SIG-M5 treated with dmso at 0.1 percent for 504 hours (cell line): ENCODE measurements at regions not wholly inside any gene's neighbourhood (a gene's known extent, or its start where the extent isn't known, plus 50 kb on each side); places are given as distances from the start of the nearest gene placed in this dataset.
"Not testable (repeated sequence)": the region's sequence is repeated elsewhere in the genome, so short reads cannot be mapped to it uniquely, and the experiment has no call there.

Source experiments
- DNase-seq: peaks from one replicate; lab custom pipeline; 2025; ENCODE audit not compliant: unreplicated experiment; lab: John Stamatoyannopoulos, UW

DNA sequence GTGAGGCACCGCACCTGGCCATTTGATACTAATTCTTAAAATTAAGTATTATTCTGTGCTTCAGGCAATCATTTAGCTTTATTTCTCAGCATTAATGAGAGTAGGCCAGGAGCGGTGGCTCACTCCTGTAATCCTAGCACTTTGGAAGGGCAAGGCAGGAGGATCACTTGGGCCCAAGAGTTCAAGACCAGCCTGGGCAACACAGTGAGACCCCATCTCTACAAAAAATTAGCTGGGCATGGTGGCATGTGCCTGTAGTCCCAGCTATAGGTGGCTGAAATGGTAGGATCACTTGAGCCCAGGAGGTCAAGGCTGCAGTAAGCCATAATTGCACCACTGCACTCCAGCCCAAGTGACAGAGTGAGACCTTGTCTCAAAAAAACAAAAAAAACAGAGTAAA is 195.3 kb upstream of the SEMA6A start:
- DNase-seq: not testable (repeated sequence)

GRCh38 chr5:116769470-116769869 is 194.8 kb upstream of the SEMA6A start:
- DNase-seq: no peak

- peak; percentile 46 for DNase-seq
Measured at GRCh38 chr5:116766470-116766947, 191.9 kb upstream of the SEMA6A start.

DNA sequence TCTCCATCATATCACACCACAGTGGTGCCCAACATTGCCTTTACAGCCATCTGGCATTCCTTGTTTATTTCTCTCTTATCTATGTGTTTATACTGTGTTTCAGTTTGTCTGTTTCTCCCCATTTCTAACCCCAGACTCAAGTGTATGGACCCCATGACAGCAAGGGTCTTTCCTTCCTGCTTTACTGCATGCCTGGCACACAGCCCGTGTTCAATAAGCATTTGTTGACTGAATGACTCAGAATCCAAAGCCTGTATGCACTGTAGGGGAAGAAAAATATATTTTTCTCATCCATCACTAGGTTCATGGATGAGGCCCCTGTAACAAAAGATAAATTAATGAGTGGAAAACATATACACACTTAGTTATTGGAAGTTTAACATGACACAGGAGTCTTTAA is 190.8 kb upstream of the SEMA6A start:
- no peak for DNase-seq

DNA sequence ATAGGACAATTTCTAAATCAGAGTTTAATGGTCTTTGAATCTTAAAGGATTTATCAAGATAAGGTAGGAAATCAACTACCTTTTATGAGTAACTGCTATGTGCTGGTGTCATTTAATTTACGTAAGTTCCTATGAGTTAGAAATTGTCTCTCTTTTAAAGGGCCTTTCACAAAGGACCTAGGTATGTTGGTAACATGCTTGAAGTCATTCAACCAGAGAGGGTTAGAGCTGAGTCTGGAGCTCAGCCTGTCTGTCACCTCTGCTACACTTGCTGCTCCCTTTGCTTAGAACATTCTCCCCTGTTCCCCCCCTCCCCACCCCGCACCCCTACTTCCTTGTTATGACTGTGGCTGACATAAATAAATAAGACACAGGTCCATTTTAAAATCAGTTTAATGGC is 190.3 kb upstream of the SEMA6A start:
- no peak for DNase-seq

DNA sequence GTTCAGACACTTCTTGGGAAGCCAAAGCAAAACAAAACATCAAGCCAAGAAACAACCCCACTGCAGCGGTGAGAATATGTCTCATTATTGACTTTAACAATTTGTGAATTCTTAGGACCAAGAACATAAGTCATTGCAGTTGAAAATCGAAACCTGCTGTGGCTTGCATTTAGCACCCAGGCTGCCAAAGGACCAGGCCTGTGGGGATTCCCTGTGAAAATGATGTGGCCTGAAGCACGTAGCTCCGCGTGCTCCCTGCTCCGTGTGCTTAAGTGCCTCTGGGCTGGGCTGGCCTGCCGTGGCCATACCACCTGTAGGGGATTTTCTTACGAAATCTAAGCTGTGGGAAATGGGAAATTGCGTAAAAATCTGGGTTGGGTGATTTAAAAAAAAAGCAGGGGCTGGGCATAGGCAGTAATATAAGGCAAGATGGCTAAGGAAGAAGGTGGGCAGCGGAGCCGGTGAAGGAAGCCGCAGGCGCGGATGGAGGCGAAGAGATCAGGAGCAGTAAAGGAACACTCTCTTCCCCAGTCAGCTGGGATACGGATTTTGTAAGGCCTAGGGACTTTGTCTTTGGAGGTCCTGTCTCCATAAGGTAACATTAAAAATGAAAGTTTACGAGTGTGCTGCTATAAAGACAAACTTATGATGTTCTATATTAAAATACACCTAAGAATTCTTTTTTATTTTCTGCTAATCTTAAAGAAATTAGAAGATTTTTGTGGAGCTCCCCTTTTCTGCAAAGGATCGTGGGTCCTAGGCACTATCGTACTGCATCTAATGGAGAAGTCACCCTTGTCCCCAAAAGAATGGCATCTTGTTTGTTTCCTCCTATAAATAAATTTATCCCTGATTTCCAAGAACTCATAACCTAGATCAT is 189.6 kb upstream of the SEMA6A start:
- no peak for DNase-seq

- DNase-seq: no peak
Measured at GRCh38 chr5:116759860-116760640, 185.4 kb upstream of the SEMA6A start.

DNA sequence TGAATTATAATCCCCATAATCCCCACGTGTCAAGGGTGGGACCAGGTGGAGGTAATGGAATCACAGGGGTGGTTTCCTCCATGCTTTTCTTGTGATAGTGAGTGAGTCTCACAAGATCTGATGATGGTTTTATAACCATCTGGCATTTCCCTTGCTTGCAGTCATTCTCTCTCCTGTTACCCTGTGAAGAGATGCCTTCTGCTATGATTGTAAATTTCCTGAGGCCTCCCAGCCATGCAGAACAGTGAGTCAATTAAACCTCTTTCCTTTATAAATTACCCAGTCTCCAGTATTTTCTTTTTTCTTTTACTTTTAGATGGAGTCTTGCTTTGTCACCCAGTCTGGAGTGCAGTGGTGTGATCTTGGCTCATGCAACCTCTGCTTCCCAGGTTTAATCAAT is 182.7 kb upstream of the SEMA6A start:
- DNase-seq: no peak

DNA sequence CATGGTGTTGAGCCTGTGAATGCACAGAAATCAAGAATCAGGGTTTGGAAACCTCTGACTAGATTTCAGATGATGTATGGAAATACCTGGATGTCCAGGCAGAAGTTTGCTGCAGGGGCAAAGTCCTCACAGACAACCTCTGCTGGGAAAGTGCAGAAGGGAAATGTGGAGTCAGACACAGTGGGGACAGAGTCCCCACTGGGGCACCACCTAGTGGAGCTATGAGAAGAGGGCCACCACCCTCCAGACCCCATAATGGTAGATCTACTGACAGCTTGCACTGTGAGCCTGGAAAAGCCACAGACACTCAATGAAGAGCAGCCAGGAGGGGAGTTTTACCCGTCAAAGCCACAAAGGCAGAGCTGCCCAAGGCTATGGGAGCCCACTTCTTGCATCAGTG is 181.9 kb upstream of the SEMA6A start:
- DNase-seq: no peak

- no peak for DNase-seq
Measured at GRCh38 chr5:116754556-116754955, 179.9 kb upstream of the SEMA6A start.

DNA sequence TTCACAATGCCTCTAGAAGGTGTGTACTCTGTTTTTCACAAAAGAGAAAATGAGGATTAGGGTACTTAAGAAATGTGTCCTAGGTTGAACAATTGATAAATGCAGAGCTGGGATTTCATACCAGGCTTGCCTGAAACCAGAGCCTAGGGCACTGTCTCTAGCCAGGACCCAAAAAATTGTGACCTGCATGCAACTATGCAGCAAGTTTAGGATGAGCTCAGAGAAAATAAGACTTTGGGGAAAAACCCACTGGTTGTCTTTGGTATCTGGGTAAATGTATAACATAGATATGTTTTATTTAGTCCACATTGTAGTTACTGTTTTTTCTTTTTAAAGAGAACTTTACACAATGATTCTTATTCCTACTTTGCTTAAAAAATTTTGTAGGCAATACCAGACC is 177.1 kb upstream of the SEMA6A start:
- no peak for DNase-seq

DNA sequence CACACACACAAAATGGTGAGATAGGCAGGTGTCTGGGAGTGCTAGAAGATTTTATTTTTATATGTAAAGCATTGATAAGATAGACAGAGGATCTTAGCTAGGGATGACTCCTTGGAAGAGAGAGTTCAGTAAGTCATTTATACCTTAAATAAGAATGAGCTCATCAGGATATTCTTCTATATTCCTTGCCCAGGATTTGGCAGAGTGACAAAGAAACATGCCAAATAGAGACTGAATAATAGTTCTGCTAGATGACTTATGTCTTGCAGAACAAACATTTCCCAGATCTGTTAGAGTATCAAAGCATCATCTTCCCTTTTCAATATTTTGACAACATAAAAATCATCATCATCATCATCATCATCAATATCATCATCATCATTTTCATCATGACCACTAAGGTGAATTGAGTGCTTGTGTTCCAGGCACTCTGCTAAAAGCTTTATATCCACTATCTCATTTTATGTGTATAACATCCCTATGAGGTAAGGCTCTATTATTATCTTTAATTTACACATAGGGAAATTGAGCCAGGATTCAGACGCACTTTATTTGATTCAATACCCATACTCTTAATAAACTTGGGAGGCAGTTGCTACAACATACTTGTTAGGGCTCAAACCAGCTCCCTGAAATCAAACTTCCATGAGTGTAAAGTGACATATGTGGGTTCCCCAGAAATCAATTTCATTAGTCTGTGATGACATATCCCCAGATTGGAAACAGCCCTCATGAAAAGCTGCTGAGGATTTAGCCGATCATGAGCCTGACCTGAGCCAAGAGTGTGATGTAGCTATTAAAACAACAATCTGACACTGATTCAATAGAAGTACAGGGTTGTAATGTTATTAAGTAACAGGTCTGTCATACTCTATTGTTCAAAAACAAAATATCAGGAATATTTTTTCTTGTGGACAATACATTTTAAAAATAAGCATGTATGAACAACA is 176.3 kb upstream of the SEMA6A start:
- no peak for DNase-seq

DNA sequence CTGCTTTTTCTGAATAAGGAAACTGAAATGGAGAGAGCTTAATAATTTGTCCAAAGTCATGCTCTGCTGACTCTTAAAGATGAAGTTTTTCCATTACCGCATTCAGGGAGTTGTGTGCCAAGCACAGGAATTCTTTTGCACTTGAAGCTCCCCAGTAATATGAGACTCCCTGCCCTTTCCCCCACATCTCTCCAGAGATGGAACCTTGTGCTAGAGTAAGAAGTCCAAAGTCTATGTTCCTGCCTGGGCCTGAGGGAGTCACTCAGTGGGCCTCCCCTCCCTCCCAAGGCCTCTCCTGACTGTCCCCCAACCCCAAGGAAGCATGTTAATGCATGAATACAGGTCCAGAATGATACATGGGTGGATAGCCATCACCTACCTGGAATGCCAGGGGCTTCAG is 173.3 kb upstream of the SEMA6A start:
- DNase-seq: no peak

DNA sequence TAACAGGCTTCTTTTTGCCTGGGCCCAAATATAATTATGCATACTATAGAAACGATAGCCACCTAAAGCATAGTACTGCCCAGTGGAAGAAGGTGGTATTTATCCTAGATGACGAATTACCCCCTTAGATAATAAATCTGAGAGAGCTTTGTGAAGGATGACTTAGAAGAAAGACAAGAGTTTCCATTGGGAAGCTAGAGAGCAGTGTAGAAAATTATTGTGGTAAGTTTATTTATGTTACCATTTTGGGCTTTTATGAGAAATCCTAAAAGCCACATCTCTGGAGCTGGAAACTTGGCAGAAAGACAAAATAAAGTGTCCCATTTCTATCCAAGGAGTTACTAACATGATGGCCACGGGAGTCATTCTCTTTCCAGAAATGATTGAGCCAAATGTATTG is 172.0 kb upstream of the SEMA6A start:
- no peak for DNase-seq

- no peak for DNase-seq
Measured at GRCh38 chr5:116740771-116741170, 166.1 kb upstream of the SEMA6A start.

- no peak for DNase-seq
Measured at GRCh38 chr5:116739571-116739970, 164.9 kb upstream of the SEMA6A start.

- DNase-seq: no peak
Measured at GRCh38 chr5:116738615-116739261, 164.1 kb upstream of the SEMA6A start.

GRCh38 chr5:116738239-116738614 is 163.6 kb upstream of the SEMA6A start:
- no peak for DNase-seq

DNA sequence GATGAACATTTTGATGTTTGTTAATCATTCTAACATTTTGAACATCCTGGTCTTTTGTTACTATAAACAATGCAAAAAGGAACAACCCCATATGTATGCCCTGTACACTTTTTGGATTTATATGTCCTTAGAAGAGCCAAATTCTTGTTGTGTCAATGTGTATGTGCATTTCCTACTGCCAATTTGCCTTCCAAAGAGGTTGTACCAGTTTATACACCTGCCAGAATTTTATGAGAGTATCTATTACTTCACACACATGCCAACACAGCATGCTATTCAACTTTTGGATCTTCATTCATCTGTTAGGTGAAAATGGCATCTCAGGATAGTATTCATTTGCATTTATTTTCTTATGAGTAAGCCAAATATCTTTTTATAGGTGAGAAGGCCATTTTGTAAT is 162.0 kb upstream of the SEMA6A start:
- DNase-seq: no peak
